Neural progenitor cell (in vitro differentiated cells): ENCODE measurements at regions not wholly inside any gene's neighbourhood (a gene's known extent, or its start where the extent isn't known, plus 50 kb on each side); places are given as distances from the start of the nearest gene placed in this dataset.

Source experiments
- EZH2 ChIP-seq: fragments of 200-600 bp; sonication (generic); IDR thresholded peaks from 2 replicates; pipeline ENCODE4 v1.6.1; 2017; ENCODE audit warnings: antibody characterized with exemption, mild to moderate bottlenecking, moderate library complexity
- EZH2phosphoT487 ChIP-seq: fragments of 200-600 bp; sonication (generic); IDR thresholded peaks from 2 replicates; pipeline ENCODE4 v1.6.1; 2017; ENCODE audit warnings: antibody characterized with exemption
- TF ChIP-seq, protein P1 (sequence below): fragments of 200-600 bp; sonication (generic); IDR thresholded peaks from 2 replicates; pipeline ENCODE4 v1.5.1; 2017; ENCODE audit warnings: antibody characterized with exemption, mild to moderate bottlenecking

DNA sequence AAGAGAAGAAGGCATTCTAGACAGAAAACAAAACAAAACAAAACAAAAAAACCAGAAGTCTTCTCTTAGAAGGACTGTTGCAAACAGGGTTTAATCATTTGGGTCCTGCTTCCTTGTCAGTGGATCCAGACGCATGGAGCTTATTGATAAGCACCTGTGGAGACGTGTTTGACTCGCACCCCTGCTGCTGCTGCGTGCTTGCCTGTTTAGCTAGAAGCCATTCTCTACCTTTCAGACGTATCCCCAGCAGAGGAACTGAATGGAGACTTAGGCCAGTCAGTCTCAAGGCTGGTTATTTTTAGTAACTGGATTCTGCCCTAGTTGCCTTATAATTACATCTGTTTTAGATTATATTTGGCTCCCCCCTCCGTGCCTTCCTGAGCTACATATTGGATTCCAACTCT is 186.1 kb upstream of the EEA1 start:
- TF ChIP-seq, protein P1, sequence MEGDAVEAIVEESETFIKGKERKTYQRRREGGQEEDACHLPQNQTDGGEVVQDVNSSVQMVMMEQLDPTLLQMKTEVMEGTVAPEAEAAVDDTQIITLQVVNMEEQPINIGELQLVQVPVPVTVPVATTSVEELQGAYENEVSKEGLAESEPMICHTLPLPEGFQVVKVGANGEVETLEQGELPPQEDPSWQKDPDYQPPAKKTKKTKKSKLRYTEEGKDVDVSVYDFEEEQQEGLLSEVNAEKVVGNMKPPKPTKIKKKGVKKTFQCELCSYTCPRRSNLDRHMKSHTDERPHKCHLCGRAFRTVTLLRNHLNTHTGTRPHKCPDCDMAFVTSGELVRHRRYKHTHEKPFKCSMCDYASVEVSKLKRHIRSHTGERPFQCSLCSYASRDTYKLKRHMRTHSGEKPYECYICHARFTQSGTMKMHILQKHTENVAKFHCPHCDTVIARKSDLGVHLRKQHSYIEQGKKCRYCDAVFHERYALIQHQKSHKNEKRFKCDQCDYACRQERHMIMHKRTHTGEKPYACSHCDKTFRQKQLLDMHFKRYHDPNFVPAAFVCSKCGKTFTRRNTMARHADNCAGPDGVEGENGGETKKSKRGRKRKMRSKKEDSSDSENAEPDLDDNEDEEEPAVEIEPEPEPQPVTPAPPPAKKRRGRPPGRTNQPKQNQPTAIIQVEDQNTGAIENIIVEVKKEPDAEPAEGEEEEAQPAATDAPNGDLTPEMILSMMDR, result no peak
- no peak for TF ChIP-seq EZH2phosphoT487
- TF ChIP-seq EZH2, result no peak
